GM10248 (cell line): ENCODE measurements at regions not wholly inside any gene's neighbourhood (a gene's known extent, or its start where the extent isn't known, plus 50 kb on each side); places are given as distances from the start of the nearest gene placed in this dataset.

Source experiments
- CTCF ChIA-PET: fragments of 300-600 bp; sonication (Branson Sonifier 250); formaldehyde crosslinking; extraction: SDS; loops from one replicate; lab custom pipeline; 2021; ENCODE audit warnings: antibody characterized with exemption; lab: Yijun Ruan, JAX
- POLR2A ChIA-PET: fragments of 350-650 bp; sonication (Branson Sonifier 250); formaldehyde crosslinking; extraction: SDS; loops from one replicate; lab custom pipeline; 2020; ENCODE audit warnings: antibody characterized with exemption; lab: Yijun Ruan, JAX
- DNase-seq: peaks from one replicate; pipeline ENCODE4 v3.0.0; 2012; ENCODE audit errors: extremely low spot score
- CTCF ChIP-seq: IDR thresholded peaks from 2 replicates; pipeline ENCODE4 v1.5.1; 2012; ENCODE audit warnings: mild to moderate bottlenecking, low read depth; ENCODE audit errors: extremely low read depth, missing control alignments, control extremely low read depth

GRCh38 chr2:205872716-205873115 is 190.4 kb downstream of the NRP2 start:
- no peak for TF ChIP-seq CTCF
- ChIA-PET POLR2A (no interaction called here), CTCF (interaction anchor here (1.1 to 4.1 kb wide), 4 partner anchors 12 to 59 kb away, joined by 3 to 34 read pairs (median 4); no protein-coding TSS in a partner anchor)
- DNase-seq = no peak

GRCh38 chr2:205869439-205869838 is 187.1 kb downstream of the NRP2 start:
- no peak for TF ChIP-seq CTCF
- no peak for DNase-seq
- ChIA-PET POLR2A (no interaction called here), CTCF (interaction anchor here (1.0 to 1.6 kb wide), 2 partner anchors 57 to 94 kb away, joined by 3 to 5 read pairs; no protein-coding TSS in a partner anchor)

GRCh38 chr2:205868773-205869333 is 186.6 kb downstream of the NRP2 start:
- ChIA-PET CTCF (interaction anchor here (1.8 kb wide), 1 partner anchor 11 kb away, joined by 4 read pairs; no protein-coding TSS in a partner anchor), POLR2A (no interaction called here)
- TF ChIP-seq CTCF = no peak
- DNase-seq = peak; percentile 22

- ChIA-PET CTCF (interaction anchor here (1.8 kb wide), 1 partner anchor 10 kb away, joined by 4 read pairs; no protein-coding TSS in a partner anchor), POLR2A (no interaction called here)
- no peak for TF ChIP-seq CTCF
- no peak for DNase-seq
These were observed 185.8 kb downstream of the NRP2 start for GRCh38 chr2:205868053-205868452.

GRCh38 chr2:205867371-205867770 is 185.1 kb downstream of the NRP2 start:
- ChIA-PET CTCF (interaction anchor here (1.1 to 1.8 kb wide), 4 partner anchors 9 to 111 kb away, joined by 3 to 5 read pairs (median 4); no protein-coding TSS in a partner anchor), POLR2A (no interaction called here)
- no peak for TF ChIP-seq CTCF
- no peak for DNase-seq

- no peak for TF ChIP-seq CTCF
- ChIA-PET CTCF (interaction anchor here (1.1 to 1.7 kb wide), 4 partner anchors 14 to 109 kb away, joined by 3 to 5 read pairs (median 4); no protein-coding TSS in a partner anchor), POLR2A (no interaction called here)
- DNase-seq = no peak
These were observed 183.7 kb downstream of the NRP2 start for GRCh38 chr2:205865905-205866441.
